WTC11 (cell line): ENCODE measurements at regions not wholly inside any gene's neighbourhood (a gene's known extent, or its start where the extent isn't known, plus 50 kb on each side); places are given as distances from the start of the nearest gene placed in this dataset.

Source experiments
- ATAC-seq: fragments of 200-7000 bp; cut with Tn5 transposase; 2 replicates; pipeline ENCODE4 v1.10.0; 2021; ENCODE audit warnings: mild to moderate bottlenecking, moderate library complexity
- CTCF ChIA-PET: fragments of 300-600 bp; sonication (Branson Sonifier 250); formaldehyde crosslinking; loops from one replicate; lab custom pipeline; 2021; ENCODE audit warnings: antibody characterized with exemption; lab: Charles Lee
- POLR2A ChIA-PET: fragments of 350-600 bp; sonication (Branson Sonifier 250); formaldehyde crosslinking; loops from one replicate; lab custom pipeline; 2021; ENCODE audit warnings: antibody characterized with exemption; lab: Charles Lee
- DNase-seq: peaks from one replicate; pipeline ENCODE4 v3.0.0; 2021; ENCODE audit warnings: low spot score
- H3K27ac Mint-ChIP-seq: 2 replicates; pipeline ENCODE4 v1.8.0; 2021; ENCODE audit warnings: mixed read lengths
- H3K27me3 Mint-ChIP-seq: 2 replicates; pipeline ENCODE4 v1.8.0; 2021; ENCODE audit warnings: low read depth, mild to moderate bottlenecking, moderate library complexity, mixed read lengths
- H3K36me3 Mint-ChIP-seq: 2 replicates; pipeline ENCODE4 v1.8.0; 2021; ENCODE audit warnings: mixed read lengths
- H3K4me1 Mint-ChIP-seq: 2 replicates; pipeline ENCODE4 v1.8.0; 2022; ENCODE audit warnings: mixed read lengths
- H3K4me3 Mint-ChIP-seq: 2 replicates; pipeline ENCODE4 v1.8.0; 2021; ENCODE audit warnings: mild to moderate bottlenecking, moderate library complexity, mixed read lengths
- H3K9me3 Mint-ChIP-seq: 2 replicates; pipeline ENCODE4 v1.8.0; 2021; ENCODE audit warnings: mixed read lengths
- AR ChIP-seq: fragments of 250-450 bp; sonication (Bioruptor Pico); IDR thresholded peaks from 2 replicates; pipeline ENCODE4 v1.9.0; 2021; ENCODE audit warnings: mild to moderate bottlenecking
- ESRRA ChIP-seq: sonication (generic); formaldehyde crosslinking; IDR thresholded peaks from 2 replicates; pipeline ENCODE4 v1.8.1; 2022; ENCODE audit warnings: mild to moderate bottlenecking, missing genetic modification reagents, borderline replicate concordance
- FOXK1 ChIP-seq: sonication (generic); formaldehyde crosslinking; IDR thresholded peaks from 2 replicates; pipeline ENCODE4 v1.8.0; 2022; ENCODE audit warnings: mild to moderate bottlenecking, moderate library complexity, missing genetic modification reagents
- FOXP4 ChIP-seq: sonication (generic); formaldehyde crosslinking; IDR thresholded peaks from 2 replicates; pipeline ENCODE4 v1.8.0; 2022; ENCODE audit warnings: mild to moderate bottlenecking, missing genetic modification reagents
- GTF2I ChIP-seq: fragments of 250-450 bp; sonication (Bioruptor Pico); conservative IDR thresholded peaks from 2 replicates; pipeline ENCODE4 v1.4.0; 2021; ENCODE audit warnings: mild to moderate bottlenecking
- IRF1 ChIP-seq: sonication (generic); formaldehyde crosslinking; IDR thresholded peaks from 2 replicates; pipeline ENCODE4 v1.8.0; 2023; ENCODE audit warnings: missing genetic modification reagents
- MYBL2 ChIP-seq: sonication (generic); formaldehyde crosslinking; IDR thresholded peaks from 2 replicates; pipeline ENCODE4 v1.8.1; 2023; ENCODE audit warnings: mild to moderate bottlenecking, moderate library complexity, missing genetic modification reagents
- NFE2L1 ChIP-seq: sonication (generic); formaldehyde crosslinking; IDR thresholded peaks from 2 replicates; pipeline ENCODE4 v1.8.1; 2023; ENCODE audit warnings: missing genetic modification reagents
- NR2C2 ChIP-seq: sonication (generic); formaldehyde crosslinking; IDR thresholded peaks from 2 replicates; pipeline ENCODE4 v1.8.0; 2022; ENCODE audit warnings: mild to moderate bottlenecking, missing genetic modification reagents
- NR3C1 ChIP-seq: sonication (generic); formaldehyde crosslinking; conservative IDR thresholded peaks from 2 replicates; pipeline ENCODE4 v1.8.1; 2023; ENCODE audit warnings: low read depth, mild to moderate bottlenecking, missing genetic modification reagents
- PRRX2 ChIP-seq: fragments of 250-450 bp; sonication (Bioruptor Pico); IDR thresholded peaks from 2 replicates; pipeline ENCODE4 v1.8.0; 2021; ENCODE audit warnings: mild to moderate bottlenecking
- RELA ChIP-seq: sonication (generic); formaldehyde crosslinking; IDR thresholded peaks from 2 replicates; pipeline ENCODE4 v1.8.1; 2022; ENCODE audit warnings: missing genetic modification reagents, mild to moderate bottlenecking, borderline replicate concordance
- RORB ChIP-seq: fragments of 250-450 bp; sonication (Bioruptor Pico); IDR thresholded peaks from 2 replicates; pipeline ENCODE4 v1.9.0; 2021; ENCODE audit warnings: mild to moderate bottlenecking
- SP1 ChIP-seq: sonication (generic); formaldehyde crosslinking; conservative IDR thresholded peaks from 2 replicates; pipeline ENCODE4 v1.8.1; 2022; ENCODE audit warnings: missing genetic modification reagents
- TEAD4 ChIP-seq: sonication (generic); formaldehyde crosslinking; IDR thresholded peaks from 2 replicates; pipeline ENCODE4 v1.8.0; 2022; ENCODE audit warnings: mild to moderate bottlenecking, missing genetic modification reagents
- TP53 ChIP-seq: sonication (generic); formaldehyde crosslinking; IDR thresholded peaks from 2 replicates; pipeline ENCODE4 v1.8.1; 2023; ENCODE audit warnings: mild to moderate bottlenecking, missing genetic modification reagents
- ZMAT4 ChIP-seq: fragments of 250-450 bp; sonication (Bioruptor Pico); IDR thresholded peaks from 2 replicates; pipeline ENCODE4 v1.9.0; 2021; ENCODE audit warnings: mild to moderate bottlenecking
- ZNF317 ChIP-seq: sonication (generic); formaldehyde crosslinking; IDR thresholded peaks from 2 replicates; pipeline ENCODE4 v1.8.1; 2023; ENCODE audit warnings: low read depth, mild to moderate bottlenecking, moderate library complexity, missing genetic modification reagents, borderline replicate concordance
- ZNF416 ChIP-seq: fragments of 250-450 bp; sonication (Bioruptor Pico); IDR thresholded peaks from 2 replicates; pipeline ENCODE4 v1.9.0; 2021; ENCODE audit warnings: mild to moderate bottlenecking, inconsistent platforms
- TF ChIP-seq, protein P1 (sequence below): sonication (generic); formaldehyde crosslinking; IDR thresholded peaks from 2 replicates; pipeline ENCODE4 v1.8.0; 2023; ENCODE audit warnings: mild to moderate bottlenecking, missing genetic modification reagents
- TF ChIP-seq, protein P2 (sequence below): sonication (generic); formaldehyde crosslinking; IDR thresholded peaks from 2 replicates; pipeline ENCODE4 v1.8.1; 2023; ENCODE audit warnings: mild to moderate bottlenecking, moderate library complexity, missing genetic modification reagents

- TF ChIP-seq AR (CRISPR knock-in tag) = no peak
- TF ChIP-seq NFE2L1 (CRISPR knock-in tag) = no peak
- no peak for TF ChIP-seq PRRX2 (CRISPR knock-in tag)
- TF ChIP-seq RORB (CRISPR knock-in tag) = no peak
- no peak for TF ChIP-seq TP53
- TF ChIP-seq ZNF317 = peak; percentile 96
- TF ChIP-seq GTF2I (CRISPR knock-in tag) = peak; percentile 79
- ChIA-PET POLR2A (no interaction called here), CTCF (no interaction called here)
- Mint-ChIP-seq H3K4me1 (no peaks in the 10 kb centered on the region), H3K9me3 (peaks cover 48% of the 10 kb centered on the region), H3K36me3 (peaks cover 41% of the 10 kb centered on the region), H3K4me3 (no peak overlapping the region), H3K27me3 (peaks cover 2% of the 10 kb centered on the region; the same call in 1 of the 2 replicates), H3K27ac (no peak overlapping the region)
- ATAC-seq = no peak
- no peak for DNase-seq
These were observed 495.9 kb downstream of the CSNK1G3 start for GRCh38 chr5:124007675-124008398.

GRCh38 chr5:124001036-124001615 lies 489.1 kb downstream of the CSNK1G3 start:
- Mint-ChIP-seq H3K27ac (no peak overlapping the region), H3K27me3 (peaks cover 2% of the 10 kb centered on the region; the same call in 1 of the 2 replicates), H3K4me1 (peaks cover 9% of the 10 kb centered on the region; the same call in 1 of the 2 replicates), H3K9me3 (peaks cover 8% of the 10 kb centered on the region), H3K4me3 (no peak overlapping the region), H3K36me3 (peaks cover 7% of the 10 kb centered on the region)
- CTCF ChIA-PET = no interaction called here
- ATAC-seq (no peak), DNase-seq (no peak)
- POLR2A ChIA-PET = interaction anchor here (0.7 kb wide), 1 partner anchor 860 kb away, joined by 7 read pairs; no protein-coding TSS in a partner anchor
- no peak for TF ChIP-seq RELA (CRISPR knock-in tag)
- no peak for TF ChIP-seq TEAD4 (CRISPR knock-in tag)
- no peak for TF ChIP-seq NR2C2 (CRISPR knock-in tag)
- TF ChIP-seq, protein P1, sequence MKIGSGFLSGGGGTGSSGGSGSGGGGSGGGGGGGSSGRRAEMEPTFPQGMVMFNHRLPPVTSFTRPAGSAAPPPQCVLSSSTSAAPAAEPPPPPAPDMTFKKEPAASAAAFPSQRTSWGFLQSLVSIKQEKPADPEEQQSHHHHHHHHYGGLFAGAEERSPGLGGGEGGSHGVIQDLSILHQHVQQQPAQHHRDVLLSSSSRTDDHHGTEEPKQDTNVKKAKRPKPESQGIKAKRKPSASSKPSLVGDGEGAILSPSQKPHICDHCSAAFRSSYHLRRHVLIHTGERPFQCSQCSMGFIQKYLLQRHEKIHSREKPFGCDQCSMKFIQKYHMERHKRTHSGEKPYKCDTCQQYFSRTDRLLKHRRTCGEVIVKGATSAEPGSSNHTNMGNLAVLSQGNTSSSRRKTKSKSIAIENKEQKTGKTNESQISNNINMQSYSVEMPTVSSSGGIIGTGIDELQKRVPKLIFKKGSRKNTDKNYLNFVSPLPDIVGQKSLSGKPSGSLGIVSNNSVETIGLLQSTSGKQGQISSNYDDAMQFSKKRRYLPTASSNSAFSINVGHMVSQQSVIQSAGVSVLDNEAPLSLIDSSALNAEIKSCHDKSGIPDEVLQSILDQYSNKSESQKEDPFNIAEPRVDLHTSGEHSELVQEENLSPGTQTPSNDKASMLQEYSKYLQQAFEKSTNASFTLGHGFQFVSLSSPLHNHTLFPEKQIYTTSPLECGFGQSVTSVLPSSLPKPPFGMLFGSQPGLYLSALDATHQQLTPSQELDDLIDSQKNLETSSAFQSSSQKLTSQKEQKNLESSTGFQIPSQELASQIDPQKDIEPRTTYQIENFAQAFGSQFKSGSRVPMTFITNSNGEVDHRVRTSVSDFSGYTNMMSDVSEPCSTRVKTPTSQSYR = no peak
- TF ChIP-seq SP1 (CRISPR knock-in tag) = no peak
- TF ChIP-seq, protein P2, sequence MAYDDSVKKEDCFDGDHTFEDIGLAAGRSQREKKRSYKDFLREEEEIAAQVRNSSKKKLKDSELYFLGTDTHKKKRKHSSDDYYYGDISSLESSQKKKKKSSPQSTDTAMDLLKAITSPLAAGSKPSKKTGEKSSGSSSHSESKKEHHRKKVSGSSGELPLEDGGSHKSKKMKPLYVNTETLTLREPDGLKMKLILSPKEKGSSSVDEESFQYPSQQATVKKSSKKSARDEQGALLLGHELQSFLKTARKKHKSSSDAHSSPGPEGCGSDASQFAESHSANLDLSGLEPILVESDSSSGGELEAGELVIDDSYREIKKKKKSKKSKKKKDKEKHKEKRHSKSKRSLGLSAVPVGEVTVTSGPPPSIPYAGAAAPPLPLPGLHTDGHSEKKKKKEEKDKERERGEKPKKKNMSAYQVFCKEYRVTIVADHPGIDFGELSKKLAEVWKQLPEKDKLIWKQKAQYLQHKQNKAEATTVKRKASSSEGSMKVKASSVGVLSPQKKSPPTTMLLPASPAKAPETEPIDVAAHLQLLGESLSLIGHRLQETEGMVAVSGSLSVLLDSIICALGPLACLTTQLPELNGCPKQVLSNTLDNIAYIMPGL (CRISPR knock-in tag) = no peak
- no peak for TF ChIP-seq ZNF416 (CRISPR knock-in tag)
- TF ChIP-seq ZMAT4 = no peak
- no peak for TF ChIP-seq ESRRA (CRISPR knock-in tag)
- TF ChIP-seq NR3C1 (CRISPR knock-in tag) = no peak
- no peak for TF ChIP-seq MYBL2 (CRISPR knock-in tag)
- no peak for TF ChIP-seq IRF1
- TF ChIP-seq FOXK1 (CRISPR knock-in tag) = no peak
- no peak for TF ChIP-seq AR (CRISPR knock-in tag)
- TF ChIP-seq FOXP4 = no peak
